ENCODE measurements at regions not wholly inside any gene's neighbourhood (a gene's known extent, or its start where the extent isn't known, plus 50 kb on each side); places are given as distances from the start of the nearest gene placed in this dataset.

- no peak for TF ChIP-seq ZNF671 (CRISPR knock-in tag; IDR thresholded peaks at IDR 0.05)
- no peak for TF ChIP-seq E2F5 (CRISPR knock-in tag; IDR thresholded peaks at IDR 0.05)
These were observed 124.9 kb upstream of the HDAC9 start (continued) for GRCh38 chr7:18370633-18371032.

DNA sequence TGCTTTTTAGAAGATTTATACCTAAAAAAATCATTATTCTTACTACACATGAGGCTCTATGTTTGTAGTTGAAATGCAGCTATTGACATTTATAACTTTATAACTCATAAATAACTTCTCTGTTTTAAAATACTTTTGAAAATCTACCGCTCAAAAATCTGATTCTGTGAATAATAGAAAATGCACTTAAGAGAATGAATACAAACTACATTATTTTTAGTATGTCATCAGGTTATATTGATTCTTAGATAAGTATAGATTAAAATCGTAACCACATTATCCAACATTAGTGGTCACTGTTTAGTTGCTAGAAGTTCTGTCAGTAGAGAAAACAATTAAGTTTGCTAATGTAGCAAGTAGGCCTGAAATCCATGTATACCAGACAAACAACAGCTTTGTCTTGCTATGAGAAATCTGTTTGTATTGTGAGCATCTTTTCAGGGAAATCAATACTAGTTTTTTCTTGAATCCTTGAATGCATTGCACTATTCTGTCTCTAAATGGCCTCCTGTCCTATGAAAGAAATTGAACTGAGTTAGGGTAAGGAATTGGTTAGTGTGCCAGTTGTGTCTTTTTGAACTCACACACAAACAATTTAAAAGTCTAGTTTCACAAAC is 116.5 kb upstream of the HDAC9 start:
- no peak for ATAC-seq
- Mint-ChIP-seq H3K36me3 (no peaks in the 10 kb centered on the region), H3K9me3 (no peaks in the 10 kb centered on the region), H3K4me1 (peaks cover 9% of the 10 kb centered on the region), H3K27me3 (ENCODE audit: low read depth) (no peaks in the 10 kb centered on the region), H3K4me3 (no peak overlapping the region), H3K27ac (no peak overlapping the region; the same call in 1 of the 2 replicates)
- TF ChIP-seq ZNF317 (CRISPR knock-in tag; IDR thresholded peaks at IDR 0.05; ENCODE audit: borderline replicate concordance, low read depth) (no peak), TEAD1 (CRISPR knock-in tag; IDR thresholded peaks at IDR 0.05) (no peak)
- ChIA-PET CTCF (no interaction called here), POLR2A (no interaction called here)
- DNase-seq (ENCODE audit: low spot score), result no peak

- peak; percentile 89 for ATAC-seq
- Mint-ChIP-seq H3K4me1 (peaks cover 47% of the 10 kb centered on the region), H3K4me3 (no peak overlapping the region), H3K27ac (peak overlapping the region; percentile 3), H3K36me3 (no peaks in the 10 kb centered on the region), H3K9me3 (no peaks in the 10 kb centered on the region), H3K27me3 (ENCODE audit: low read depth) (no peaks in the 10 kb centered on the region)
- ChIA-PET CTCF (no interaction called here), POLR2A (no interaction called here)
- TF ChIP-seq ZNF671 (CRISPR knock-in tag; IDR thresholded peaks at IDR 0.05) (no peak), ZNF121 (CRISPR knock-in tag; IDR thresholded peaks at IDR 0.05) (no peak), PRRX2 (CRISPR knock-in tag; IDR thresholded peaks at IDR 0.05) (no peak), ZBTB43 (CRISPR knock-in tag; IDR thresholded peaks at IDR 0.05) (no peak), IRF2 (CRISPR knock-in tag; IDR thresholded peaks at IDR 0.05; ENCODE audit: borderline replicate concordance, low read depth) (no peak), ELF4 (CRISPR knock-in tag; IDR thresholded peaks at IDR 0.05; ENCODE audit: low read depth) (no peak), FOXP1 (CRISPR knock-in tag; IDR thresholded peaks at IDR 0.05; ENCODE audit: borderline replicate concordance) (no peak), TCF7 (CRISPR knock-in tag; IDR thresholded peaks at IDR 0.05; ENCODE audit: low read depth) (no peak), ZNF416 (CRISPR knock-in tag; IDR thresholded peaks at IDR 0.05) (no peak)
- TF ChIP-seq, protein P1, sequence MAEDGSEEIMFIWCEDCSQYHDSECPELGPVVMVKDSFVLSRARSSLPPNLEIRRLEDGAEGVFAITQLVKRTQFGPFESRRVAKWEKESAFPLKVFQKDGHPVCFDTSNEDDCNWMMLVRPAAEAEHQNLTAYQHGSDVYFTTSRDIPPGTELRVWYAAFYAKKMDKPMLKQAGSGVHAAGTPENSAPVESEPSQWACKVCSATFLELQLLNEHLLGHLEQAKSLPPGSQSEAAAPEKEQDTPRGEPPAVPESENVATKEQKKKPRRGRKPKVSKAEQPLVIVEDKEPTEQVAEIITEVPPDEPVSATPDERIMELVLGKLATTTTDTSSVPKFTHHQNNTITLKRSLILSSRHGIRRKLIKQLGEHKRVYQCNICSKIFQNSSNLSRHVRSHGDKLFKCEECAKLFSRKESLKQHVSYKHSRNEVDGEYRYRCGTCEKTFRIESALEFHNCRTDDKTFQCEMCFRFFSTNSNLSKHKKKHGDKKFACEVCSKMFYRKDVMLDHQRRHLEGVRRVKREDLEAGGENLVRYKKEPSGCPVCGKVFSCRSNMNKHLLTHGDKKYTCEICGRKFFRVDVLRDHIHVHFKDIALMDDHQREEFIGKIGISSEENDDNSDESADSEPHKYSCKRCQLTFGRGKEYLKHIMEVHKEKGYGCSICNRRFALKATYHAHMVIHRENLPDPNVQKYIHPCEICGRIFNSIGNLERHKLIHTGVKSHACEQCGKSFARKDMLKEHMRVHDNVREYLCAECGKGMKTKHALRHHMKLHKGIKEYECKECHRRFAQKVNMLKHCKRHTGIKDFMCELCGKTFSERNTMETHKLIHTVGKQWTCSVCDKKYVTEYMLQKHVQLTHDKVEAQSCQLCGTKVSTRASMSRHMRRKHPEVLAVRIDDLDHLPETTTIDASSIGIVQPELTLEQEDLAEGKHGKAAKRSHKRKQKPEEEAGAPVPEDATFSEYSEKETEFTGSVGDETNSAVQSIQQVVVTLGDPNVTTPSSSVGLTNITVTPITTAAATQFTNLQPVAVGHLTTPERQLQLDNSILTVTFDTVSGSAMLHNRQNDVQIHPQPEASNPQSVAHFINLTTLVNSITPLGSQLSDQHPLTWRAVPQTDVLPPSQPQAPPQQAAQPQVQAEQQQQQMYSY (CRISPR knock-in tag; IDR thresholded peaks at IDR 0.05), result no peak
- TF ChIP-seq, protein P2, sequence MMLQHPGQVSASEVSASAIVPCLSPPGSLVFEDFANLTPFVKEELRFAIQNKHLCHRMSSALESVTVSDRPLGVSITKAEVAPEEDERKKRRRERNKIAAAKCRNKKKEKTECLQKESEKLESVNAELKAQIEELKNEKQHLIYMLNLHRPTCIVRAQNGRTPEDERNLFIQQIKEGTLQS (CRISPR knock-in tag; conservative IDR thresholded peaks at IDR 0.05), result no peak
- TF ChIP-seq, protein P3, sequence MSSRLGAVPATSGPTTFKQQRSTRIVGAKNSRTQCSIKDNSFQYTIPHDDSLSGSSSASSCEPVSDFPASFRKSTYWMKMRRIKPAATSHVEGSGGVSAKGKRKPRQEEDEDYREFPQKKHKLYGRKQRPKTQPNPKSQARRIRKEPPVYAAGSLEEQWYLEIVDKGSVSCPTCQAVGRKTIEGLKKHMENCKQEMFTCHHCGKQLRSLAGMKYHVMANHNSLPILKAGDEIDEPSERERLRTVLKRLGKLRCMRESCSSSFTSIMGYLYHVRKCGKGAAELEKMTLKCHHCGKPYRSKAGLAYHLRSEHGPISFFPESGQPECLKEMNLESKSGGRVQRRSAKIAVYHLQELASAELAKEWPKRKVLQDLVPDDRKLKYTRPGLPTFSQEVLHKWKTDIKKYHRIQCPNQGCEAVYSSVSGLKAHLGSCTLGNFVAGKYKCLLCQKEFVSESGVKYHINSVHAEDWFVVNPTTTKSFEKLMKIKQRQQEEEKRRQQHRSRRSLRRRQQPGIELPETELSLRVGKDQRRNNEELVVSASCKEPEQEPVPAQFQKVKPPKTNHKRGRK (CRISPR knock-in tag; IDR thresholded peaks at IDR 0.05; ENCODE audit: borderline replicate concordance), result no peak
- no peak for DNase-seq (ENCODE audit: low spot score)
These were observed 110.9 kb upstream of the HDAC9 start for GRCh38 chr7:18384491-18385143.
